DMS 273 (cell line): ENCODE measurements at regions not wholly inside any gene's neighbourhood (a gene's known extent, or its start where the extent isn't known, plus 50 kb on each side); places are given as distances from the start of the nearest gene placed in this dataset.
A peak's percentile ranks its signal among the peaks of the same experiment; 100 is the strongest.

Source experiments
- DNase-seq: peaks from one replicate; lab custom pipeline; 2025; ENCODE audit not compliant: unreplicated experiment; lab: John Stamatoyannopoulos, UW

DNA sequence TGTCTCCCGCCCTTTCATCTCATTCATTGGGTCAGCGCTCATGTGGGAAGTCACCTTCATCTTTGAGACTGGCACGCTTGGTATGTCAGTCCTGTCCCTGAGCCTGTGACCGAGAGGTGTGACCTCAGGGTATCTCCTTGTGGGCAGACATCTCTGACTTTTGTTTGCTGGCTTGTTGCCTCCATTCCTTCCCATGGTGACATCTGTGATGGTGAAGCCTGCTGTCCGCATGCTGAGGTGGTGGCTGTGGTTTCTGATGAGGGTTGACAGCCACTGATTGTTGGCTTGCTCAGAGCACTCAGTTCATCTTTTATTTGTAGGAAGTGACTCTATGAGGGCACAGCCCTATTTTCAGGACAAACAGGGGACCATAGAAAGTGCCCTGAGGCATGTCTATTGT lies 139.2 kb downstream of the SLC4A3 start:
- DNase-seq, result no peak

GRCh38 chr2:219769090-219769910 lies 141.9 kb downstream of the SLC4A3 start:
- DNase-seq, result peak; percentile 21

DNA sequence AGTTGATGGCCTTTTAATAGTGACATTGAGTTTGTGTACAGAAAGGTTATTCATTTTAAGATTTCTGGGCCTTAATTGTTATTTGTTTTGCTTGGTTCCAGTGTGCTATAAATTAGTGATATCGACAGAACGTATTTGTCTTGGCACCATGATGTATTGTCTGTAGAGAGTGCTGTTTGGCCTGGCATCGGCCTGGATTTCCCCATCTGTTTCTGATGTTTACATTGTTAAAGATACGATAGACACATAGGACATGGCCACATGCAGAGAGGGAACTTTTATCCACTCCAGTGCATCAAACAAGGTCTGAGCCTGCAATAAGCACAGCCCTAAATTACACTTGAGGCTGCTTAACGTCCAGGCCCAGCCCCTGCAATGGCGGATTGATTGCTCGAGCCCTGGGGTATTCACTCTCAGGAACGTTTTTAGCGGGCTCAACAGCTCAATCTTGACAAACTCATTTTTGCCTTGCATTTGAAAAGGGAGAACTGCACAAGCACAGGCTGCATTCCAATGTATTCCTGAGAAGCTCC lies 144.7 kb downstream of the SLC4A3 start:
- DNase-seq, result peak; percentile 69

DNA sequence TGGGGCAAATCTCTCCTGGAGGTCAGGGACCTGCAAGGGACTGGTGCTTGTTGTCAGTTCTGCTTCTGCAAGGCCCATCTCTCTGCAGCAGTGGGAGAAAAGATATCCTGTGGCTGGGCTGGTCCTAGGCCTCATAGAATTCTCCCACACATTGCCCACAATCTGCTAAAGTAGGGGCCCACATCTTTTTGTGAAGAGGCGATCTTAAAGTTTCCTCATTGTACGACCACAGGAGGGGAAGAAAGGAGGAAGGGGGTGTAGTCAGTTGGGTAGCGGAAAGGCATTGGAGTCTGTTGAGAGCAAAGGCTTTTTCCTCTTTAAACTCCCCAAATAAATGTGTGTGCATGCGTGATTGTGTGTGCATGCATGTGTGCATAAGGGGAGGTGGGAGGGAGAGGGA lies 145.3 kb downstream of the SLC4A3 start:
- DNase-seq, result no peak

DNA sequence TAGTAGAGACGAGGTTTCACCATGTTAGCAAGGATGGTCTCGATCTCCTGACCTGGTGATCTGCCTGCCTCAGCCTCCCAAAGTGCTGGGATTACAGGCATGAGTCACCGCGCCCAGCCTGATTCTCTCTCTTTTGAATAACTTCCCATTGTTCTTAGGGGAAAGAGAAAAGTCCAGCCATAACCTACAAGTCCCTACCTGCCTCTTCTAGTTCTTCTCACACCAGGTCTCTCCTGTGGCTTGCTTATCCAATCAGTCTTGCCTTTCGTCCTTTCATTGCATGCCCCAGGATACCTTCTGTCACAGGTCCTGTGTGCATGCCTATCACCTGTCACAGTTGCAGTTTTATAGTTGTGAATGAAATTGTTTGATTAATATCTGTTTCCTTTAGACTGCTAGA lies 148.1 kb downstream of the SLC4A3 start:
- DNase-seq, result no peak

DNA sequence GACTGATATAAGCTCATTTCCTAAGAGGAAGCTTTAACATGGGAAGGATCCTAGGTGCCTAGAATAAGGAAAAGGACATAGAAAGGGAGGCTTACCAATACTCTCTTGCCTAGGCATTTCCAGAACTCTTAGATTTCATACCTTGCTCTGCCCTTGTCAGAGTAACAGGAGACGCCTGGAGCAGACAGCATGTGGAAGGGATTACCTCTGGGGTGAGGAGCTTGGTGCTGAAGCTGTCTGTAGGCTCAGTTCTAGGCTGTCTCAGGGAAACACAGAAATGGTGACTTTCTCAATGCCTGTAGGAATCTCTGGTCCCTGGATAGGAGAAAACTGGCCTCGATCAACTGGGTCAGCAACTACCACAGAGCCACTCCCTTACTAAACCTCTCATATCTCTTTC lies 150.0 kb downstream of the SLC4A3 start:
- DNase-seq, result no peak

GRCh38 chr2:219778189-219778588 lies 150.8 kb downstream of the SLC4A3 start:
- no peak for DNase-seq

DNA sequence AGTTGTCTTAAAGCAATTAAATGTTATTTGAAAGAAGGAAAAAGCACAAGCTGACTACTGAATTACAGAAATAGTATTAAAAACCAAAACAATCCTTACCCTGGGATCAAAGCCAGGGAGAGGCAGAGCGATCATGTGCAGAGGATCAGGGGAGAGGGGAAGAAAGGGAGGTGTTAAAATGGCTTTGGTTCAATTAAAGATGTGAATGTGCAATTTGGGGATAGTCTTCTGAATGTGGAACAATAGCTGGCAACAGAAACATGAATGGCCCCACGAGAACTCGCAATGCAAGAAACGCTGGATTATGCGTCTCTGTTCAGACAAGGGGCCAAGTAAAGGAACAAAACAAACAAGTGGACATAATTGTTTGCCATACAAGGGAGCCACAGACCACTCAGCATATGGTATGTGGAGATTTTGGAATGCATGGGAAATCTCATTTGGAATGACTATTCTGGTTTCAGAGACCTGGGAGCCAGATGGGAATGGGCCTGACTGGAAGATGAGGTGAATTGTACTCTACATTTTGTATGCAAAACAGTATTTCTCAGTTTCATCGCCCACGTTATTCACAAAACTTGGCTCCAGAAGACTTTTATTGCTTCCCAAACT lies 155.4 kb downstream of the SLC4A3 start:
- peak; percentile 61 for DNase-seq

GRCh38 chr2:219783359-219783975 lies 156.0 kb downstream of the SLC4A3 start:
- DNase-seq, result peak; percentile 25

GRCh38 chr2:219784178-219784577 lies 156.7 kb downstream of the SLC4A3 start:
- DNase-seq, result peak; percentile 55

- peak; percentile 46 for DNase-seq
Observed at GRCh38 chr2:219789476-219789875, 162.0 kb downstream of the SLC4A3 start.

DNA sequence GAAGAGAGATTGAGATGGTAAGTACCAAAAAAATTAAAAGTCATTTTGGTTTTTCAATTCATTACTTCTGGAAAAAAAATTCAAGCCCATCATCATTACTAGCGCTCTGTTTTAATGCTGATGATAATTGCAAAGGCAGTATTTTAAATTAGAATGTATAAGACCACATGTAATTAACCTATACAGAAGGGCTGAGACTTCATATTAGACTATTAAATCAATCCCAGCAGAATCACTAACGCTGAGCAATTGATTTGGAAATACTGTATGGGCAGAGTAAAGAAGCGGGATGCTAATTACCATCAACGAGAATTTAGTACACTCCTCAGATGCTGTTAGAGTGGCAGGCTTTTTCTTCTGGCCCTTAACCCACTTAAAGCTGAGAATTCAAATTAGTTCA lies 165.0 kb downstream of the SLC4A3 start:
- no peak for DNase-seq

DNA sequence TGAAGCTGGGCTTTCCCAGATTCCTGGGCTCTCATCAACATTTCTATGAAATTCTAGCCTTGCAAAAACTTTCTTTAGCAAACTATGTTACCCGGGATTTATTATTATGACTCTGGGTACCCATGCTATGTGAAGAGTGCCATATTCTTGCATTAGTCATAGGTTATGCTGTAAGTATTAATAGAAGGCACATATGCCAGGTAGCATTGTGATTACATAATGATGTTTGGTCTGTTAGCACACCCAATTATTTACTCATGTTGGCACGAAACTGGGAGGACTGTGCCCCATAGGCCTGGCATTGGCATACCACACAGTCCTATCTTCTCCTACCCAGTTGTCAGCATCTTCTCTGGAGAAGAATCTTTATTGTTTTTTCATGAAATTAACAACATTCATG lies 171.0 kb downstream of the SLC4A3 start:
- DNase-seq, result no peak

DNA sequence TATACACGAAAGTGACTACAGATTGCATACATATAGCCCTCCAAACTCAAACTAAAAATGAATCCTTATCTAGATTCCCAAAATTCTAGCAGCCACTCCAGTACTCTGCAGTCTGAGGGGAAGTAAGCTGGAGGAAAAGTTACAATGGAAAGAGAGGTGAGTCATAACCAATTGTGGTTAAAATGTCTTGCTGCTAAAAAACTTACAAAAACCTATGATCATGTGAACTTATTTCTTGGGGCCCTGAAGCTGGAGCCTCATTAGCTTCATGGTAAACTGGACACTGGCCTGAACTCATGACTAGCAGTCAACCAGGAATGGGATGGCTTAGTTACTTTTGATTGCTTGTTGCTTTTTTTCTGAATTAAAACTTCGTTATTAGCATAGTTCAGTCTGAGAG lies 175.9 kb downstream of the SLC4A3 start:
- no peak for DNase-seq

GRCh38 chr2:219810895-219811294 lies 183.5 kb downstream of the SLC4A3 start:
- no peak for DNase-seq

DNA sequence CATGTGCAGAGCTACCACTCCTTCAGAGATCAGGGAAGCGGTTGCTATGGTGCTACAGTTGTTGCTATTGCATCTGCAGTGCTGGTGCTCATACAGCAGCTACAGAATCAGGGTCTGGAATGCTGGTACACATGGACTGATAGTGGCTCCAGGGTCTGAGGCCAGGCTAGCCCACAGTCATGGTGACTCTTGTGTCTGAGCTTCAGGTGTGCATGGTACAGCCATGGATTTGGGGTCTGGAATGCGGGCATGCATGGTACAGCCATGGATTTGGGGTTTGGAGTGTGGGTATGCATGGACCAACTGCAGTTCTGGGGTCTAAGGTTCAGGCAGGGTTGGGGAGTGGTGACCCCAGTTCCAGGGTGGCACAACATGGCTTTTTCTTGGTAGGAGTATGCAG lies 185.2 kb downstream of the SLC4A3 start:
- no peak for DNase-seq

- peak; percentile 46 for DNase-seq
Observed at GRCh38 chr2:219820767-219821166, 193.3 kb downstream of the SLC4A3 start.

GRCh38 chr2:219823574-219823973 lies 196.1 kb downstream of the SLC4A3 start:
- peak; percentile 20 for DNase-seq

GRCh38 chr2:219824996-219825395 lies 197.6 kb downstream of the SLC4A3 start:
- no peak for DNase-seq

DNA sequence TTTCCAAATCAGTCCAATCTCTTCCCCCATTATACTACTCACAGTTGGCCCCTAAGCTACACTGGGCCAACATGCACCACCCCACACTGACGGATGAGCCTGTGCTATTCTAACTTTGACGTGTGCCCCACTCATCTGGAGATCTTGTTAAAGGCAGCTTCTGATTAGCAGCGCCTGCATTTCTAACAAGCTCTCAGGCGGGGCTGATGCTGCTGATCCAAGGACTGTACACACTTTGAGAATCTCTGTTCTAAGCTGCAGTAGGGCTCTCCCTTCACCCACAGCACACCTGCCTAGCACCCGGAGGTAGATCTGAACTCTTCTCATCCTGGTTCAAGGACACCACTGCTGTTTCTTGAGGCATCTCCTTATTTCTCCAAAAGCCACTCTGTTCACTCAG lies 200.7 kb downstream of the SLC4A3 start:
- no peak for DNase-seq

DNA sequence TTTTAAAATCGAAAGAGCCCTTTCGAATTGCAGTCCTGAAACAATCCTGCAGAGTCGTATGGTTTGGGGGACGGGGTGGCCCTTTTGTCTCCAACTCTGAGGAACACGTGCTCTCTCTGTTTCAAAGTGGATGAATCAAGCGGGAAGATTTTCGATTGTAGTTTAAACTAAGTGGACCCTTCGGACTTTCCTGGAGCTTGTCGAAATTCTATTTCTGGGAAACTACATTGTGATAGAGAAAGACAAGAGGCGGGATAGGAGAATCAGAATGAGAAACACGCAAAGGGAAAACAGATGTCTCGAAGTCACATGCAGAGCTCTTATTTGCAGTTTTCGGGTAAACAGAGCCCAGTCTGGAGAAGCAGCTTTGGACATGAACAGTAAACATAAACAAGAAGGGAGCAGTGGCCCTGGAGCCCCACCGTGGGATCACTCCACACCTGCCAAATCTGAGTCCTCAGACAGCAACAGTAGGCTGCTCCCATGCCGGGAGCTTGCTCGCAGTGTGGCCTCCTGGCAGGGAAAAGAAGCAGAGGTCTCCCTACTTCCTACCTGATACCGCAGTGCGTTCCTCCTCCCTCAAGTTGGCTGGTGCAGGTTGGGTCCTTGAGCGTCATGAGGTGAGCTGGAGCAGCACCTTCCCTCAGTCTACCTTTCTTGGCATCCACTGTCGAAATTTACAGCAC lies 202.4 kb downstream of the SLC4A3 start:
- no peak for DNase-seq
